ENCODE measurements at regions not wholly inside any gene's neighbourhood (a gene's known extent, or its start where the extent isn't known, plus 50 kb on each side); places are given as distances from the start of the nearest gene placed in this dataset.

GRCh38 chr7:47153576-47153975, 428.3 kb downstream of the TNS3 start:
- TF ChIP-seq CTCF (IDR thresholded peaks at IDR 0.05): no peak
- no peak for TF ChIP-seq POLR2A (IDR thresholded peaks at IDR 0.05)

Data from heart left ventricle (tissue), 13 donors.